Natural killer cell (primary cell): ENCODE measurements at regions not wholly inside any gene's neighbourhood (a gene's known extent, or its start where the extent isn't known, plus 50 kb on each side); places are given as distances from the start of the nearest gene placed in this dataset.

Experiments
- ATAC-seq, 3 donors: fragments of 150-1000 bp in 2 of 3; fragments of 200-7000 bp in 1 of 3; cut with Tn5 transposase; 1 replicate in 1 of 3; 2 replicates in 2 of 3; pipeline ENCODE4 v1.10.0; 2021; ENCODE audit warnings: mild to moderate bottlenecking in 2 of 3, moderate library complexity in 2 of 3
- DNase-seq, 2 donors: peaks; one replicate each; pipeline versions ENCODE4 v3.0.0 to v3.0.0-alpha.2; 2013 to 2021; ENCODE audit warnings: mixed read lengths in 1 of 2
- H3K27ac ChIP-seq: one replicate; pipeline ENCODE4 v1.5.1; 2013; ENCODE audit warnings: mild to moderate bottlenecking, low read length
- H3K27me3 ChIP-seq: one replicate; pipeline ENCODE4 v1.6.1; 2013; ENCODE audit warnings: low read length; ENCODE audit not compliant: control insufficient read depth, insufficient read depth
- H3K36me3 ChIP-seq: one replicate; pipeline ENCODE4 v1.6.1; 2013; ENCODE audit warnings: low read length; ENCODE audit not compliant: control insufficient read depth, insufficient read depth
- H3K4me1 ChIP-seq: one replicate; pipeline ENCODE4 v1.6.1; 2013; ENCODE audit warnings: low read length; ENCODE audit not compliant: control insufficient read depth, insufficient read depth
- H3K4me3 ChIP-seq: one replicate; pipeline ENCODE4 v1.5.1; 2013; ENCODE audit warnings: low read length
- H3K9me3 ChIP-seq: one replicate; pipeline ENCODE4 v1.6.1; 2013; ENCODE audit warnings: low read length; ENCODE audit not compliant: control insufficient read depth, insufficient read depth
- H3K27ac Mint-ChIP-seq, 2 donors: one replicate each; pipeline ENCODE4 v1.8.0; 2022; ENCODE audit warnings: mild to moderate bottlenecking in 2 of 2, mixed read lengths in 2 of 2, moderate library complexity in 1 of 2
- H3K27me3 Mint-ChIP-seq, 2 donors: one replicate each; pipeline ENCODE4 v1.8.0; 2022; ENCODE audit warnings: low read depth in 2 of 2, mixed read lengths in 2 of 2
- H3K36me3 Mint-ChIP-seq: one replicate; pipeline ENCODE4 v1.8.0; 2022; ENCODE audit warnings: mixed read lengths
- H3K4me1 Mint-ChIP-seq, 2 donors: one replicate each; pipeline ENCODE4 v1.8.0; 2022; ENCODE audit warnings: mixed read lengths in 2 of 2
- H3K4me3 Mint-ChIP-seq: one replicate; pipeline ENCODE4 v1.8.0; 2022; ENCODE audit warnings: mild to moderate bottlenecking, moderate library complexity, mixed read lengths
- H3K9me3 Mint-ChIP-seq, 2 donors: one replicate each; pipeline ENCODE4 v1.8.0; 2022; ENCODE audit warnings: mixed read lengths in 2 of 2
- CTCF ChIP-seq: fragments of 200-600 bp; IDR thresholded peaks from one replicate; pipeline ENCODE4 v1.8.0; 2022; ENCODE audit warnings: antibody characterized with exemption
- whole genome bisulfite sequencing: methylation state at CpG from one replicate; pipeline ENCODE4 v1.1.7; 2013; ENCODE audit warnings: missing lambda C conversion rate; ENCODE audit not compliant: insufficient coverage; 5-methylcytosine and 5-hydroxymethylcytosine counted together
- intact Hi-C: fragments of 100-400 bp; cut with micrococcal nuclease; formaldehyde crosslinking; loops from one replicate; pipeline ENCODE4 v1.14.2; 2022

GRCh38 chr9:80948876-80949275 lies 740.5 kb downstream of the TLE1 start:
- no peaks in the 10 kb centered on the region for H3K36me3 Mint-ChIP-seq
- Histone ChIP-seq H3K27me3 (no peaks in the 10 kb centered on the region), H3K4me1 (no peaks in the 10 kb centered on the region), H3K36me3 (no peaks in the 10 kb centered on the region), H3K4me3 (no peak overlapping the region), H3K9me3 (no peaks in the 10 kb centered on the region), H3K27ac (no peak overlapping the region)
- WGBS, result 80% methylated on average over 2 of the region's 4 CpGs
- no peak for DNase-seq
- H3K27me3 Mint-ChIP-seq, result no peaks in the 10 kb centered on the region
- no peaks in the 10 kb centered on the region for H3K4me1 Mint-ChIP-seq
- no peak for TF ChIP-seq CTCF
- H3K4me3 Mint-ChIP-seq, result no peak overlapping the region
- intact Hi-C loops, result no loop called here
- H3K27ac Mint-ChIP-seq, result no peak overlapping the region
- no peak for ATAC-seq
- peaks cover 8 to 10% of the 10 kb centered on the region in 2 donors for H3K9me3 Mint-ChIP-seq

DNA sequence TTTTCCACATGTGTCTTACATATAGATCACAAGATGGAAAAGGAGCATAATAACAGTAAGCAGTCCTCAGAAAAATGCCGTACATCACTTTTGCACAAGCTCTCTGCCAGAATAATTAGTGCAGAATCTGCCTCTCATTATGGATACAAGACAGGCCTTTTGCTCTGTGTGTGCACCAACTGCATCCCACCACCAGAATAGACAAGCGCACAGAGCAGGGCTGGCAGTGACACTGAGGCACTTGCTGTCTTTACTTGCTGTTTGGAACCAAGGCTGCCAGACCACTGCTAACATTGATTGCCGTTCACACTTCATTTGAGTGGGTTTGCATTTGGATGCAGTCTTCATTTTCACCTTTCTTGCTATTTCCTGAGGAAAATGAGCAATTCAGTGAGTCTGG lies 741.3 kb downstream of the TLE1 start:
- Mint-ChIP-seq H3K36me3 (no peaks in the 10 kb centered on the region), H3K27me3 (no peaks in the 10 kb centered on the region), H3K4me1 (no peaks in the 10 kb centered on the region), H3K4me3 (no peak overlapping the region), H3K27ac (no peak overlapping the region), H3K9me3 (peaks cover 8 to 10% of the 10 kb centered on the region in 2 donors)
- Histone ChIP-seq H3K9me3 (no peaks in the 10 kb centered on the region), H3K27ac (no peak overlapping the region), H3K4me3 (no peak overlapping the region), H3K4me1 (no peaks in the 10 kb centered on the region), H3K36me3 (no peaks in the 10 kb centered on the region), H3K27me3 (no peaks in the 10 kb centered on the region)
- DNase-seq, result no peak
- ATAC-seq, result no peak
- TF ChIP-seq CTCF, result no peak
- WGBS, result 93% methylated on average over 3 of the region's 3 CpGs
- intact Hi-C loops, result no loop called here

GRCh38 chr9:80946496-80947170 lies 742.7 kb downstream of the TLE1 start:
- no peaks in the 10 kb centered on the region for H3K27me3 ChIP-seq
- no CpG with 5 or more reads among the region's 1 CpG for WGBS
- H3K27ac ChIP-seq, result no peak overlapping the region
- H3K4me3 ChIP-seq, result no peak overlapping the region
- DNase-seq (no peak), ATAC-seq (no peak)
- H3K4me1 ChIP-seq, result no peaks in the 10 kb centered on the region
- Mint-ChIP-seq H3K4me3 (no peak overlapping the region), H3K4me1 (no peaks in the 10 kb centered on the region), H3K27me3 (no peaks in the 10 kb centered on the region), H3K36me3 (no peaks in the 10 kb centered on the region), H3K27ac (no peak overlapping the region), H3K9me3 (peaks cover 9 to 13% of the 10 kb centered on the region in 2 donors)
- no peak for TF ChIP-seq CTCF
- no peaks in the 10 kb centered on the region for H3K36me3 ChIP-seq
- intact Hi-C loops, result no loop called here
- no peaks in the 10 kb centered on the region for H3K9me3 ChIP-seq

GRCh38 chr9:80945436-80945835 lies 743.9 kb downstream of the TLE1 start:
- no peak for TF ChIP-seq CTCF
- DNase-seq (no peak), ATAC-seq (no peak)
- Histone ChIP-seq H3K36me3 (no peaks in the 10 kb centered on the region), H3K27me3 (no peaks in the 10 kb centered on the region), H3K4me3 (no peak overlapping the region), H3K9me3 (no peaks in the 10 kb centered on the region), H3K27ac (no peak overlapping the region), H3K4me1 (no peaks in the 10 kb centered on the region)
- intact Hi-C loops, result no loop called here
- Mint-ChIP-seq H3K4me3 (no peak overlapping the region), H3K36me3 (no peaks in the 10 kb centered on the region), H3K4me1 (no peaks in the 10 kb centered on the region), H3K27ac (no peak overlapping the region), H3K9me3 (peaks cover 7 to 12% of the 10 kb centered on the region in 2 donors), H3K27me3 (no peaks in the 10 kb centered on the region)
- WGBS, result 93% methylated on average over 2 of the region's 2 CpGs
